ENCODE measurements at regions not wholly inside any gene's neighbourhood (a gene's known extent, or its start where the extent isn't known, plus 50 kb on each side); places are given as distances from the start of the nearest gene placed in this dataset.

- Histone ChIP-seq H3K9me3 (replicated peaks in 1 of 2; ENCODE audit: control insufficient read depth in 2 of 2, insufficient read depth in 1 of 2, low read depth in 1 of 2, low read length in 2 of 2) (no peaks in the 10 kb centered on the region), H3K9ac (ENCODE audit: low read depth, low read length, poor library complexity) (no peak overlapping the region), H4K91ac (ENCODE audit: low read depth, low read length, poor library complexity) (no peak overlapping the region), H4K8ac (ENCODE audit: low read depth, low read length) (no peak overlapping the region), H2AFZ (ENCODE audit: low read length) (no peak overlapping the region), H3K14ac (ENCODE audit: low read length) (no peak overlapping the region), H2BK5ac (ENCODE audit: low read length) (no peak overlapping the region), H3K36me3 (replicated peaks in 1 of 2; ENCODE audit: control insufficient read depth in 2 of 2, insufficient read depth in 2 of 2, low read length in 2 of 2) (no peaks in the 10 kb centered on the region), H3K4me2 (ENCODE audit: insufficient read depth, low read length, poor library complexity, severe bottlenecking) (no peak overlapping the region), H3K4me3 (ENCODE audit: low read length in 2 of 2) (no peak overlapping the region), H2BK15ac (ENCODE audit: low read length) (no peak overlapping the region), H2BK12ac (ENCODE audit: low read length) (no peak overlapping the region), H3K18ac (ENCODE audit: low read length) (no peak overlapping the region), H3K4ac (ENCODE audit: low read length) (no peak overlapping the region), H2BK120ac (ENCODE audit: low read depth, low read length) (no peak overlapping the region), H3K27ac (replicated peaks; ENCODE audit: low read length) (no peak overlapping the region), H3K79me1 (ENCODE audit: low read depth, low read length) (no peaks in the 10 kb centered on the region), H3K27me3 (ENCODE audit: control insufficient read depth in 3 of 3, insufficient read depth in 3 of 3, low read depth in 1 of 3, low read length in 3 of 3) (peaks cover 0 to 3% (median 0%) of the 10 kb centered on the region in 3 experiments), H3K4me1 (ENCODE audit: control insufficient read depth in 2 of 2, insufficient read depth in 1 of 2, low read depth in 1 of 2, low read length in 2 of 2) (peaks cover 0 to 5% of the 10 kb centered on the region in 2 donors), H2AK5ac (ENCODE audit: low read depth, low read length) (no peak overlapping the region), H3K23ac (ENCODE audit: low read depth, low read length, poor library complexity) (no peak overlapping the region)
- DNase-seq (ENCODE audit: low spot score) = no peak
- WGBS, 2 donors (ENCODE audit: extremely low coverage in 2 of 2, insufficient read length in 2 of 2, insufficient replicate concordance in 1 of 2) = no CpG with 5 or more reads among the region's 5 CpGs
Observed at GRCh38 chr11:15801616-15802015, 554.7 kb downstream of the SOX6 start.

- Histone ChIP-seq H3K27me3 (ENCODE audit: control insufficient read depth in 3 of 3, insufficient read depth in 3 of 3, low read depth in 1 of 3, low read length in 3 of 3) (peaks cover 0 to 3% (median 0%) of the 10 kb centered on the region in 3 experiments), H3K4ac (ENCODE audit: low read length) (no peak overlapping the region), H2BK15ac (ENCODE audit: low read length) (no peak overlapping the region), H2AFZ (ENCODE audit: low read length) (no peak overlapping the region), H3K36me3 (replicated peaks in 1 of 2; ENCODE audit: control insufficient read depth in 2 of 2, insufficient read depth in 2 of 2, low read length in 2 of 2) (no peaks in the 10 kb centered on the region), H3K23ac (ENCODE audit: low read depth, low read length, poor library complexity) (no peak overlapping the region), H3K4me3 (ENCODE audit: low read length in 2 of 2) (no peak overlapping the region), H4K8ac (ENCODE audit: low read depth, low read length) (no peak overlapping the region), H2BK12ac (ENCODE audit: low read length) (no peak overlapping the region), H2BK5ac (ENCODE audit: low read length) (no peak overlapping the region), H4K91ac (ENCODE audit: low read depth, low read length, poor library complexity) (no peak overlapping the region), H3K9me3 (replicated peaks in 1 of 2; ENCODE audit: control insufficient read depth in 2 of 2, insufficient read depth in 1 of 2, low read depth in 1 of 2, low read length in 2 of 2) (no peaks in the 10 kb centered on the region), H3K4me1 (ENCODE audit: control insufficient read depth in 2 of 2, insufficient read depth in 1 of 2, low read depth in 1 of 2, low read length in 2 of 2) (peaks cover 0 to 6% of the 10 kb centered on the region in 2 donors), H3K79me1 (ENCODE audit: low read depth, low read length) (no peaks in the 10 kb centered on the region), H3K9ac (ENCODE audit: low read depth, low read length, poor library complexity) (no peak overlapping the region), H2BK120ac (ENCODE audit: low read depth, low read length) (no peak overlapping the region), H2AK5ac (ENCODE audit: low read depth, low read length) (no peak overlapping the region), H3K27ac (replicated peaks; ENCODE audit: low read length) (no peak overlapping the region), H3K4me2 (ENCODE audit: insufficient read depth, low read length, poor library complexity, severe bottlenecking) (no peak overlapping the region), H3K18ac (ENCODE audit: low read length) (no peak overlapping the region), H3K14ac (ENCODE audit: low read length) (no peak overlapping the region)
- no peak for DNase-seq (ENCODE audit: low spot score)
- no CpG with 5 or more reads among the region's 1 CpG for WGBS, 2 donors (ENCODE audit: extremely low coverage in 2 of 2, insufficient read length in 2 of 2, insufficient replicate concordance in 1 of 2)
Observed at GRCh38 chr11:15805726-15806125, 550.6 kb downstream of the SOX6 start.

- no CpG with 5 or more reads among the region's 4 CpGs for WGBS, 2 donors (ENCODE audit: extremely low coverage in 2 of 2, insufficient read length in 2 of 2, insufficient replicate concordance in 1 of 2)
- Histone ChIP-seq H3K14ac (ENCODE audit: low read length) (no peak overlapping the region), H2BK5ac (ENCODE audit: low read length) (no peak overlapping the region), H2BK12ac (ENCODE audit: low read length) (no peak overlapping the region), H2BK15ac (ENCODE audit: low read length) (no peak overlapping the region), H3K9ac (ENCODE audit: low read depth, low read length, poor library complexity) (no peak overlapping the region), H3K4me3 (ENCODE audit: low read length in 2 of 2) (no peak overlapping the region), H2AK5ac (ENCODE audit: low read depth, low read length) (no peak overlapping the region), H3K18ac (ENCODE audit: low read length) (no peak overlapping the region), H4K91ac (ENCODE audit: low read depth, low read length, poor library complexity) (no peak overlapping the region), H4K8ac (ENCODE audit: low read depth, low read length) (no peak overlapping the region), H3K4ac (ENCODE audit: low read length) (no peak overlapping the region), H3K9me3 (replicated peaks in 1 of 2; ENCODE audit: control insufficient read depth in 2 of 2, insufficient read depth in 1 of 2, low read depth in 1 of 2, low read length in 2 of 2) (no peaks in the 10 kb centered on the region), H3K4me2 (ENCODE audit: insufficient read depth, low read length, poor library complexity, severe bottlenecking) (no peak overlapping the region), H3K23ac (ENCODE audit: low read depth, low read length, poor library complexity) (no peak overlapping the region), H3K4me1 (ENCODE audit: control insufficient read depth in 2 of 2, insufficient read depth in 1 of 2, low read depth in 1 of 2, low read length in 2 of 2) (peaks cover 0 to 6% of the 10 kb centered on the region in 2 donors), H3K79me1 (ENCODE audit: low read depth, low read length) (no peaks in the 10 kb centered on the region), H3K27me3 (ENCODE audit: control insufficient read depth in 3 of 3, insufficient read depth in 3 of 3, low read depth in 1 of 3, low read length in 3 of 3) (peaks cover 0 to 3% (median 0%) of the 10 kb centered on the region in 3 experiments), H3K27ac (replicated peaks; ENCODE audit: low read length) (no peak overlapping the region), H2AFZ (ENCODE audit: low read length) (no peak overlapping the region), H3K36me3 (replicated peaks in 1 of 2; ENCODE audit: control insufficient read depth in 2 of 2, insufficient read depth in 2 of 2, low read length in 2 of 2) (no peaks in the 10 kb centered on the region), H2BK120ac (ENCODE audit: low read depth, low read length) (no peak overlapping the region)
- DNase-seq (ENCODE audit: low spot score) = no peak
Observed at GRCh38 chr11:15806217-15806616, 550.1 kb downstream of the SOX6 start.

GRCh38 chr11:15807827-15808226 lies 548.5 kb downstream of the SOX6 start:
- H3K36me3 ChIP-seq (replicated peaks in 1 of 2; ENCODE audit: control insufficient read depth in 2 of 2, insufficient read depth in 2 of 2, low read length in 2 of 2) = no peaks in the 10 kb centered on the region

More at GRCh38 chr11:15807827-15808226, 548.5 kb downstream of the SOX6 start:
- no CpG with 5 or more reads among the region's 2 CpGs for WGBS, 2 donors (ENCODE audit: extremely low coverage in 2 of 2, insufficient read length in 2 of 2, insufficient replicate concordance in 1 of 2)
- no peak overlapping the region for H3K9ac ChIP-seq (ENCODE audit: low read depth, low read length, poor library complexity)
- peaks cover 0 to 3% (median 0%) of the 10 kb centered on the region in 3 experiments for H3K27me3 ChIP-seq (ENCODE audit: control insufficient read depth in 3 of 3, insufficient read depth in 3 of 3, low read depth in 1 of 3, low read length in 3 of 3)
- no peak overlapping the region for H3K27ac ChIP-seq (replicated peaks; ENCODE audit: low read length)
- H2BK12ac ChIP-seq (ENCODE audit: low read length) = no peak overlapping the region
- H3K4me3 ChIP-seq (ENCODE audit: low read length in 2 of 2) = no peak overlapping the region
- no peak overlapping the region for H2BK15ac ChIP-seq (ENCODE audit: low read length)
- DNase-seq (ENCODE audit: low spot score) = no peak
- no peak overlapping the region for H3K14ac ChIP-seq (ENCODE audit: low read length)
- H3K9me3 ChIP-seq (replicated peaks in 1 of 2; ENCODE audit: control insufficient read depth in 2 of 2, insufficient read depth in 1 of 2, low read depth in 1 of 2, low read length in 2 of 2) = no peaks in the 10 kb centered on the region
- H3K4ac ChIP-seq (ENCODE audit: low read length) = no peak overlapping the region
- H3K4me2 ChIP-seq (ENCODE audit: insufficient read depth, low read length, poor library complexity, severe bottlenecking) = no peak overlapping the region
- no peak overlapping the region for H3K23ac ChIP-seq (ENCODE audit: low read depth, low read length, poor library complexity)
- H2AFZ ChIP-seq (ENCODE audit: low read length) = no peak overlapping the region
- no peak overlapping the region for H4K91ac ChIP-seq (ENCODE audit: low read depth, low read length, poor library complexity)
- no peak overlapping the region for H4K8ac ChIP-seq (ENCODE audit: low read depth, low read length)
- H2BK120ac ChIP-seq (ENCODE audit: low read depth, low read length) = no peak overlapping the region
- H3K79me1 ChIP-seq (ENCODE audit: low read depth, low read length) = no peaks in the 10 kb centered on the region
- no peak overlapping the region for H3K18ac ChIP-seq (ENCODE audit: low read length)
- H2BK5ac ChIP-seq (ENCODE audit: low read length) = no peak overlapping the region
- no peak overlapping the region for H2AK5ac ChIP-seq (ENCODE audit: low read depth, low read length)
- H3K4me1 ChIP-seq (ENCODE audit: control insufficient read depth in 2 of 2, insufficient read depth in 1 of 2, low read depth in 1 of 2, low read length in 2 of 2) = peaks cover 0 to 6% of the 10 kb centered on the region in 2 donors

Measured in neuronal stem cell (in vitro differentiated cells).